ENCODE measurements at regions not wholly inside any gene's neighbourhood (a gene's known extent, or its start where the extent isn't known, plus 50 kb on each side); places are given as distances from the start of the nearest gene placed in this dataset.
"Not testable (repeated sequence)": the region's sequence is repeated elsewhere in the genome, so short reads cannot be mapped to it uniquely, and the experiment has no call there.

DNA sequence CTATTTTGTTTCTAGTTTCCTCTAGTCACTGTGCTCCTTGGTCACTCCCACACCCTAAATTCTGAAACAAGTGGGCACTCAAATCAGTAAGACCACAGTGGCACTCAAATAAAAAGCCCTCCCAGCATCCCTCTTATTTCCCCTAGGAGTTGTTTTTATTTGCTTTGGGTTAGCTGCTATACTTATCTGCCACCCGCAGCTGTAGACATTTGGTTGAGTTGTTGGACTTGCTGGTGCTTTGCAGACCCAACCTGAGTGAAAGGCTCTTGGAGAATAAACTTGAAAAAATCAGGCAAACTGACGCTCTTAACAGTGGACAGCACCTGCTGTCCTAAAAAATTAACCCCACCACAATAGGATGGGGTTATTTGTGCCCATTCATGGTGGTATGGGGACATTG is 203.0 kb downstream of the SPATA31A6 start:
- Histone ChIP-seq H3K27me3 (ENCODE audit: insufficient read depth, low read depth) (no peaks in the 10 kb centered on the region), H3K36me3 (ENCODE audit: insufficient read depth) (no peaks in the 10 kb centered on the region), H3K27ac (no peak overlapping the region), H3K79me2 (ENCODE audit: insufficient read depth, low read depth) (no peaks in the 10 kb centered on the region), H4K20me1 (ENCODE audit: insufficient read depth) (no peaks in the 10 kb centered on the region), H2AFZ (ENCODE audit: low read depth) (no peak overlapping the region), H3K9ac (no peak overlapping the region), H3K4me2 (no peak overlapping the region), H3K4me1 (ENCODE audit: low read depth, poor library complexity, severe bottlenecking) (no peaks in the 10 kb centered on the region), H3K4me3 (IDR thresholded peaks at IDR 0.05; ENCODE audit: insufficient read depth, low read depth, low read length) (no peak overlapping the region)
- TF ChIP-seq, protein P1, sequence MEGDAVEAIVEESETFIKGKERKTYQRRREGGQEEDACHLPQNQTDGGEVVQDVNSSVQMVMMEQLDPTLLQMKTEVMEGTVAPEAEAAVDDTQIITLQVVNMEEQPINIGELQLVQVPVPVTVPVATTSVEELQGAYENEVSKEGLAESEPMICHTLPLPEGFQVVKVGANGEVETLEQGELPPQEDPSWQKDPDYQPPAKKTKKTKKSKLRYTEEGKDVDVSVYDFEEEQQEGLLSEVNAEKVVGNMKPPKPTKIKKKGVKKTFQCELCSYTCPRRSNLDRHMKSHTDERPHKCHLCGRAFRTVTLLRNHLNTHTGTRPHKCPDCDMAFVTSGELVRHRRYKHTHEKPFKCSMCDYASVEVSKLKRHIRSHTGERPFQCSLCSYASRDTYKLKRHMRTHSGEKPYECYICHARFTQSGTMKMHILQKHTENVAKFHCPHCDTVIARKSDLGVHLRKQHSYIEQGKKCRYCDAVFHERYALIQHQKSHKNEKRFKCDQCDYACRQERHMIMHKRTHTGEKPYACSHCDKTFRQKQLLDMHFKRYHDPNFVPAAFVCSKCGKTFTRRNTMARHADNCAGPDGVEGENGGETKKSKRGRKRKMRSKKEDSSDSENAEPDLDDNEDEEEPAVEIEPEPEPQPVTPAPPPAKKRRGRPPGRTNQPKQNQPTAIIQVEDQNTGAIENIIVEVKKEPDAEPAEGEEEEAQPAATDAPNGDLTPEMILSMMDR (conservative IDR thresholded peaks at IDR 0.05; ENCODE audit: low read depth, low read length) = no peak

DNA sequence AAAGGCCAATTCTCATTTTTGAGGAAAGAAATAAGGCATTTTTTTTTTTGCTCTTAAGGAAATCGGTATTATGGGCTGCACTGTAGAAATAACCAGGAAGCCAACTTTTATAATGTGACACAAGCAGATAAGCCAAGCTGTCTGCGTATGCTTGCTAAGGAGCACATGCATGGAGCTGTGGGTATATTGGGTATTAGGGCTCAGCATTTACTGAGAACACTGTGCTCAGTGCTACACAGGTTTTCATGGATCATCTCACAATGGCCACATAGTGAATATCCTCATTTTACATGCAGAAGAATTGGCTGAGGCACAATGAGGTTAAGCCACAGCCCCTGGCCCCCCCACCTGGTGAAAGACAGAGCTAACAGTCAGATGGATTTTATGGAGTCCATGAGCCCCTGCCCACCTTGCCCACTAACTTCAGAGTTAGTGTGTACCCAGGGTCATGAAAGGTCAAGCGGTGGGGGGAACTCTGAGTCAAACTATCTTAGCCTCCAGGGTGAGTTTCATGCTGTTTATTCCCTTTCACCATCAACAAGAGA is 204.8 kb downstream of the SPATA31A6 start:
- H3K4me3 ChIP-seq (IDR thresholded peaks at IDR 0.05; ENCODE audit: insufficient read depth, low read depth, low read length) = no peak overlapping the region
- H3K4me2 ChIP-seq = no peak overlapping the region
- no peaks in the 10 kb centered on the region for H3K4me1 ChIP-seq (ENCODE audit: low read depth, poor library complexity, severe bottlenecking)
- no peaks in the 10 kb centered on the region for H3K36me3 ChIP-seq (ENCODE audit: insufficient read depth)
- TF ChIP-seq, protein P1 (conservative IDR thresholded peaks at IDR 0.05; ENCODE audit: low read depth, low read length) = no peak
- H2AFZ ChIP-seq (ENCODE audit: low read depth) = no peak overlapping the region
- H4K20me1 ChIP-seq (ENCODE audit: insufficient read depth) = no peaks in the 10 kb centered on the region
- no peak overlapping the region for H3K9ac ChIP-seq
- H3K27ac ChIP-seq = no peak overlapping the region
- no peaks in the 10 kb centered on the region for H3K27me3 ChIP-seq (ENCODE audit: insufficient read depth, low read depth)
- H3K79me2 ChIP-seq (ENCODE audit: insufficient read depth, low read depth) = no peaks in the 10 kb centered on the region

DNA sequence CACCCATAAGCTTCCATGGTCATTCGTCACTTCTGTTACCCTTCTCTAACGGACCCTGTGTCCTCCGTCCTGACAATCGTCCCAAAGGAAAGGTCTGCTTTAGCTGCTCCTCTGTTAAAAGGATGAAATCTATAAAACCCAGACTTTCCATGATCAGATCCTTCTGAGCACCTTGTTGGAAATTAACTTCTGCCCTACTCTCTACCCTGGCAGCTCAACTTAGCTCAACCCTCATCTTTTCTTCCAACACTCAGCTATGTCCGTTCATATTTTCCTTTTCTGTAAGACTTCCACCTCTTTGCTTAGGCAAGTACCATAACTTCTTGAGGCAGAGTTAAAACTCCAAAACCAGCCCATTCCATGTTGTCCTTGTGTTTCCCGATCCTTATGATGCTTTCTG is 205.4 kb downstream of the SPATA31A6 start:
- H3K27me3 ChIP-seq (ENCODE audit: insufficient read depth, low read depth) = no peaks in the 10 kb centered on the region
- no peak overlapping the region for H3K4me3 ChIP-seq (IDR thresholded peaks at IDR 0.05; ENCODE audit: insufficient read depth, low read depth, low read length)
- H3K36me3 ChIP-seq (ENCODE audit: insufficient read depth) = no peaks in the 10 kb centered on the region
- TF ChIP-seq, protein P1 (conservative IDR thresholded peaks at IDR 0.05; ENCODE audit: low read depth, low read length) = no peak
- H3K4me1 ChIP-seq (ENCODE audit: low read depth, poor library complexity, severe bottlenecking) = no peaks in the 10 kb centered on the region
- H3K4me2 ChIP-seq = no peak overlapping the region
- no peak overlapping the region for H2AFZ ChIP-seq (ENCODE audit: low read depth)
- H3K79me2 ChIP-seq (ENCODE audit: insufficient read depth, low read depth) = no peaks in the 10 kb centered on the region
- H4K20me1 ChIP-seq (ENCODE audit: insufficient read depth) = no peaks in the 10 kb centered on the region
- no peak overlapping the region for H3K9ac ChIP-seq
- no peak overlapping the region for H3K27ac ChIP-seq

DNA sequence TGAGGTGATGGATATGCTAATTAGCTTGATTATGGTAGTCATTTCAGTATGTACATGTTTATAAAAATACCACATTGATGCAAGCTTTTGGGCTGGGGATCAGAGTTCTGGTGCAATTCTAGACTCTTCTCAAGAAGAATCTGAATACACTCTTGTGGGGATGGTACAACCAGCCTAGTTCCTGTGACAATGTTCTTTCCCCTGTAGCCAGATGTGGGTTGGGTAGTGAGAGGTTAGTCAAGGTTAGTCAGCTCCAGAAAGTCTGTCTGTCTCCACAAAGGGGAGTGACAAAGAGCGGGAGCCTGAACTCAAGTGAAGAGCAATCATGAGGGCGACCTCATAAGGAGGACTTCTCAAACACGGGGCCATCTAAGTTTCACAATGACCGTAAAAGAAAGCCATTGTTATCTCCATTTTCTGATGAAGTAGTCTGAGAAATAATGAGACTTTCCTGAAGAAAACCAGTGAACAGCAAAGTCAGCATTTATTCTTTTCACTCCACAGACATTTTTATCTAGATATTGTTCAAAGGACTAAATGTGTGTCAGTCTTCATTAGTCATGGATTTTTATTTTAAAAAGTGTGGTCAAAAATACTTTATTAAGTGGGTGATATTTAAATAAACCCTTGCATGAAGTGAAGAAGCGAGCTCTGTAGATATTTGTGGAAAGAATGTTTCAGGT is 209.5 kb downstream of the SPATA31A6 start:
- not testable (repeated sequence) for H3K27ac ChIP-seq; H3K9ac ChIP-seq; H4K20me1 ChIP-seq (ENCODE audit: insufficient read depth); H3K4me1 ChIP-seq (ENCODE audit: low read depth, poor library complexity, severe bottlenecking); H3K36me3 ChIP-seq (ENCODE audit: insufficient read depth); H3K4me2 ChIP-seq; H3K27me3 ChIP-seq (ENCODE audit: insufficient read depth, low read depth); H3K4me3 ChIP-seq (IDR thresholded peaks at IDR 0.05; ENCODE audit: insufficient read depth, low read depth, low read length); H2AFZ ChIP-seq (ENCODE audit: low read depth); H3K79me2 ChIP-seq (ENCODE audit: insufficient read depth, low read depth)

DNA sequence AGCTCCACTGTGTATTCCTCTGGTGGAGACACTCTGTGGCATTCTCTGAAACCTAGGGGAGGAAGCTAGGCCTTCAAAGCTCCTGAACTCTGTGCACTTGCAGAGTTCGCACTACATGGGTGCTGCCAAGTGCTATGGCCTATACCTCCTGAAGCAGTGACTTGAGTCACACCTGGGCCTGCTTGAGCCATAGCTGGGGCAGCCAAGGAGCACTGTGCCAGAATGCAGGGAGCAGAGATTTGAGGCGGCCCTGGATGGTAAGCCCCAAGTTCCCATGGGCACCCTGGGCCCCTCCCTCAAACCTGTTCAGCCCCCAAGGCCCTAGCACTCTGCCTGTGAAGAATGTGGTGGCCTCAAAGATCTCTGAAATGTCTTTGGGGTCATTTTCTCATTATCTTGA is 212.9 kb downstream of the SPATA31A6 start:
- no peaks in the 10 kb centered on the region for H3K4me1 ChIP-seq (ENCODE audit: low read depth, poor library complexity, severe bottlenecking)
- no peaks in the 10 kb centered on the region for H3K36me3 ChIP-seq (ENCODE audit: insufficient read depth)
- H3K79me2 ChIP-seq (ENCODE audit: insufficient read depth, low read depth) = no peaks in the 10 kb centered on the region
- H3K27ac ChIP-seq = no peak overlapping the region
- H4K20me1 ChIP-seq (ENCODE audit: insufficient read depth) = no peaks in the 10 kb centered on the region
- no peak overlapping the region for H3K9ac ChIP-seq
- H3K27me3 ChIP-seq (ENCODE audit: insufficient read depth, low read depth) = no peaks in the 10 kb centered on the region
- TF ChIP-seq, protein P1 (conservative IDR thresholded peaks at IDR 0.05; ENCODE audit: low read depth, low read length) = no peak
- no peak overlapping the region for H3K4me3 ChIP-seq (IDR thresholded peaks at IDR 0.05; ENCODE audit: insufficient read depth, low read depth, low read length)
- no peak overlapping the region for H3K4me2 ChIP-seq
- H2AFZ ChIP-seq (ENCODE audit: low read depth) = no peak overlapping the region

DNA sequence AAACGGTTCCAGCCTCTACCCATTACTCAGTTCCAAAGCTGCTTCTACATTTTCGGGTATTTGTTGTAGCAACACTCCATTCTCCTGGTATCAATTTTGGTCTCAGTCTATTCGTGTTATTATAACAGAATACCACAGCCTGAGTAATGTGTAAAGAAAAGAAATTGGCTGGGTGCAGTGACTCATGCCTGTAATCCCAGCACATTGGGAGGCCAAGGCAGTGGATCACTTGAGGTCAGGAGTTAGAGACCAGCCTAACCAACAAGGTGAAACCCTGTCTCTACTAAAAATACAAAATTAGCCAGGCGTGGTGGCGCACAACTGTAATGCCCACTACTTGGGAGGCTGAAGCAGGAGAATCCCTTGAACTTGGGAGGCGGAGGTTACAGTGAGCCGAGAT is 213.9 kb downstream of the SPATA31A6 start:
- not testable (repeated sequence) for H3K36me3 ChIP-seq (ENCODE audit: insufficient read depth); H3K27ac ChIP-seq; H3K4me2 ChIP-seq

DNA sequence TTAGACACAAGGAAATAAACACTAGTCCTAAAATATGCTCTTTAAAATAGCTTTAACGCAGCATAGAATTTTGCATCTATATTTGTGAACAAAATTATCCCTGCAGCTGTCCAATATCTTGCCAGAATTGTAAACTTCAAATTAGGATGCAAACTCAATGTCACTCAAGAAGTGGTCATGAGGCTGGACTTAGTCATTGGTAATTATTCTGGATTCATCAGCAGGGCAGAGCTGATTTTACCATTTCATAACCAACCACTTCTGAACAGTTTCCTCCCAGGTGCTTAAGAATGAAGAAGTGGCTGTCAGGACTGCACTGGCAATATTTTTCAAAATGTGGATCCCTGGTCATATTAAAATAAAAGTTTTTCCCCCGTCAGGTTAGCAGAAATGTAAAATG is 219.5 kb downstream of the SPATA31A6 start:
- H3K79me2 ChIP-seq (ENCODE audit: insufficient read depth, low read depth); H2AFZ ChIP-seq (ENCODE audit: low read depth); H3K4me3 ChIP-seq (IDR thresholded peaks at IDR 0.05; ENCODE audit: insufficient read depth, low read depth, low read length); H3K36me3 ChIP-seq (ENCODE audit: insufficient read depth); H3K27me3 ChIP-seq (ENCODE audit: insufficient read depth, low read depth); H3K4me2 ChIP-seq; H3K4me1 ChIP-seq (ENCODE audit: low read depth, poor library complexity, severe bottlenecking); H3K9ac ChIP-seq; H4K20me1 ChIP-seq (ENCODE audit: insufficient read depth); H3K27ac ChIP-seq: not testable (repeated sequence)

More for the DNA sequence above, 213.9 kb downstream of the SPATA31A6 start:
- not testable (repeated sequence) for H3K9ac ChIP-seq; H3K4me3 ChIP-seq (IDR thresholded peaks at IDR 0.05; ENCODE audit: insufficient read depth, low read depth, low read length); H2AFZ ChIP-seq (ENCODE audit: low read depth); H3K27me3 ChIP-seq (ENCODE audit: insufficient read depth, low read depth); H3K79me2 ChIP-seq (ENCODE audit: insufficient read depth, low read depth); H4K20me1 ChIP-seq (ENCODE audit: insufficient read depth); H3K4me1 ChIP-seq (ENCODE audit: low read depth, poor library complexity, severe bottlenecking)

All from KMS-11 (cell line).